Aorta (tissue), 5 donors: ENCODE measurements at regions not wholly inside any gene's neighbourhood (a gene's known extent, or its start where the extent isn't known, plus 50 kb on each side); places are given as distances from the start of the nearest gene placed in this dataset.

ENCODE experiments used
- ATAC-seq: fragments of 200-7000 bp; cut with Tn5 transposase; one replicate; pipeline ENCODE4 v1.9.1; 2022; ENCODE audit warnings: moderate library complexity; ENCODE audit not compliant: low FRiP score
- DNase-seq, 2 donors: peaks; one replicate each; pipeline ENCODE4 v3.0.0-alpha.2; 2020
- H3K27ac ChIP-seq, 2 donors: one replicate each; pipeline ENCODE4 v1.5.1; 2013; ENCODE audit warnings: low read length in 2 of 2, mild to moderate bottlenecking in 2 of 2, moderate library complexity in 2 of 2, control low read depth in 1 of 2, inconsistent platforms in 1 of 2, low read depth in 1 of 2
- H3K27me3 ChIP-seq, 2 donors: one replicate each; pipeline ENCODE4 v1.6.1; 2013; ENCODE audit warnings: control low read depth in 1 of 2, low read length in 1 of 2, mild to moderate bottlenecking in 1 of 2, moderate library complexity in 1 of 2; ENCODE audit not compliant: insufficient read depth in 2 of 2, control insufficient read depth in 1 of 2
- H3K36me3 ChIP-seq, 2 donors: one replicate each; pipeline ENCODE4 v1.6.1; 2013; ENCODE audit warnings: control low read depth in 1 of 2, low read length in 1 of 2, mild to moderate bottlenecking in 1 of 2; ENCODE audit not compliant: insufficient read depth in 2 of 2, control insufficient read depth in 1 of 2
- H3K4me1 ChIP-seq, 2 donors: one replicate each; pipeline ENCODE4 v1.6.1; 2013; ENCODE audit warnings: low read length in 2 of 2, control low read depth in 1 of 2, mild to moderate bottlenecking in 1 of 2, moderate library complexity in 1 of 2; ENCODE audit not compliant: insufficient read depth in 2 of 2, control insufficient read depth in 1 of 2
- H3K4me3 ChIP-seq, 2 donors: one replicate each; pipeline ENCODE4 v1.5.1; 2013; ENCODE audit warnings: low read length in 2 of 2, control low read depth in 1 of 2, mild to moderate bottlenecking in 1 of 2
- H3K9me3 ChIP-seq: one replicate; pipeline ENCODE4 v1.6.1; 2013; ENCODE audit warnings: mild to moderate bottlenecking, low read length; ENCODE audit not compliant: control insufficient read depth
- WGBS, 2 donors: extraction: QIAGEN DNeasy Blood & Tissue Kit; methylation state at CpG; one replicate each; pipeline ENCODE4 v1.1.7; 2013; 5-methylcytosine and 5-hydroxymethylcytosine counted together
- intact Hi-C, 2 donors: fragments of 100-400 bp; cut with DNase I; formaldehyde crosslinking; loops; one replicate each; pipeline versions ENCODE4 v1.14.2 to v1.15.0; 2022
- donor health status: healthy with polysubstance abuse.
- donor health status: Bipolar disorder and iron deficiency.
- donor health status: DM: no; HTN: no; CAD: no.
- donor health status: DM: no; HTN: no; CAD: no.
- donor health status: DM: yes; HTN: yes; CAD: no.

DNA sequence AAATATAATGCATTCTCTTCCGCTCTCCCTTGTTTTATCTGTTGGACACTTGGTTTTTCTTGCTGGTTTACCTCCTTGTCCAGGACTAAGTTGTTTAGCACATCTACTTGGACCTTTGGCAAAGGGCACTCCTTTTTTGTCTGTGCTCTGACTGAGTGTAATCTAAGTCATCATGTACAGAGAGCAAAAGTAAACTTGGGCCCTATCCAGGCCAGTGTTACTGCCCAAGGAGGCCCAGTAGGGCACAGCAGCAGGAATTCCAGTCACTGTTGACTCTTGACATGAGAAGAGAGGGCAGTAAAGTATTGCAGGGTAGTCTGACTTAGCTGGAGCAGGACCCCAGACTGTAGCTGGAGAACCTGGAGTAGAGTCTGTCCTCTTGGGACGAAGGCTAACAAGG lies 445.5 kb downstream of the ZIC3 start:
- no peak for ATAC-seq
- Histone ChIP-seq H3K4me1 (no peaks in the 10 kb centered on the region), H3K27me3 (no peaks in the 10 kb centered on the region), H3K36me3 (no peaks in the 10 kb centered on the region), H3K27ac (no peak overlapping the region), H3K4me3 (no peak overlapping the region), H3K9me3 (no peaks in the 10 kb centered on the region)
- intact Hi-C loops = no loop called here
- WGBS, 2 donors = 85 to 91% methylated on average over 2 of the region's 2 CpGs
- DNase-seq = no peak

GRCh38 chrX:138014577-138014976 lies 448.6 kb downstream of the ZIC3 start:
- WGBS, 2 donors = 49 to 61% methylated on average over 3 of the region's 3 CpGs
- Histone ChIP-seq H3K27ac (no peak overlapping the region), H3K36me3 (no peaks in the 10 kb centered on the region), H3K4me3 (no peak overlapping the region), H3K27me3 (no peaks in the 10 kb centered on the region), H3K9me3 (no peaks in the 10 kb centered on the region), H3K4me1 (no peaks in the 10 kb centered on the region)
- no peak for ATAC-seq
- no peak for DNase-seq
- intact Hi-C loops = no loop called here

GRCh38 chrX:138018145-138018799 lies 452.3 kb downstream of the ZIC3 start:
- 18 to 25% methylated on average over 1 of the region's 1 CpG for WGBS, 2 donors
- ATAC-seq = no peak
- no peak for DNase-seq
- H3K9me3 ChIP-seq = no peaks in the 10 kb centered on the region
- no peaks in the 10 kb centered on the region for H3K27me3 ChIP-seq
- no peak overlapping the region for H3K4me3 ChIP-seq
- no peaks in the 10 kb centered on the region for H3K4me1 ChIP-seq
- intact Hi-C loops = no loop called here
- H3K27ac ChIP-seq = no peak overlapping the region
- no peaks in the 10 kb centered on the region for H3K36me3 ChIP-seq

DNA sequence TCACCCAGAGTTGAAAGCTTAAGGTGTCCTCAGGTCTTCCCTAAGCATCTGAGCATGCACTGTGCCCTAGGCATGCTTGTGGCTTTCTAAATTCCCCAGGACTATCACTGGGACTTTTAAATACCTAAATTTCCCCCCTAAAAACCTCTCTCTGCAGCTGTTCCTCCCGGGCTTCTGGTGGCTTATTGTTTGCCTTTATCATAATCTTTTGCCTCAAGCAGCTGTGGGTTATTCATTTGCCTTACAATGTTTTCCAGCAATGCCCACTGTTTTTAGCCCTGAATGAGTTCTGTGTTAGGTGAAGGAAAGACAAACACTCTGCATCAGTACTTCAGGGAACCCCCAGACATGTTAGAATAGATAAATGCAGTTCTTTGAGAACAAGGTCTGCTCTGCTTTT lies 455.0 kb downstream of the ZIC3 start:
- H3K4me3 ChIP-seq = no peak overlapping the region
- H3K4me1 ChIP-seq = no peaks in the 10 kb centered on the region
- no peaks in the 10 kb centered on the region for H3K9me3 ChIP-seq
- no peak for DNase-seq
- 12 to 25% methylated on average over 1 of the region's 1 CpG for WGBS, 2 donors
- no peak for ATAC-seq
- H3K27ac ChIP-seq = no peak overlapping the region
- no peaks in the 10 kb centered on the region for H3K27me3 ChIP-seq
- no peaks in the 10 kb centered on the region for H3K36me3 ChIP-seq
- intact Hi-C loops = no loop called here

DNA sequence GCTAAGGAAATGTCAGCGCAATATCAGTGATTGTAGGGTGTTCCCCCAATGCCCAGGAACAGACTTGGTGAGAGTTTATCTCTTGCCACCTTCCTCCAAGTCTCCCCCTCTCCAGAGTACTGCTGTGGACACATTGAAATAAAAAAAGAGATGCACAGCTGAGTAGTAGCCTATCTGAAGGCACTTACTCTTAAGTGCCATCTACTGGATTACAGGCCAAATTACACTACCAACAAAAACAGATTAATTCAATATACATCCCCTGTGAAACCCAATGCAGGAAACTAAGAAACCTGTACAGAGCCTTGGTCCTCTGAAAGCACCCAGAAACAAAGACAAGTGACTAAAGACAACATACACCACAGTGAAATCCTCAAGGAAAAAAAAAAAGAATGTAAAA lies 460.3 kb downstream of the ZIC3 start:
- no peaks in the 10 kb centered on the region for H3K9me3 ChIP-seq
- ATAC-seq (no peak), DNase-seq (no peak)
- H3K27ac ChIP-seq = no peak overlapping the region
- intact Hi-C loops = no loop called here
- 59 to 84% methylated on average over 1 of the region's 1 CpG for WGBS, 2 donors
- no peaks in the 10 kb centered on the region for H3K27me3 ChIP-seq
- H3K36me3 ChIP-seq = no peaks in the 10 kb centered on the region
- H3K4me3 ChIP-seq = no peak overlapping the region
- H3K4me1 ChIP-seq = no peaks in the 10 kb centered on the region

GRCh38 chrX:138031715-138032114 lies 465.8 kb downstream of the ZIC3 start:
- DNase-seq (no peak), ATAC-seq (no peak)
- H3K4me3 ChIP-seq = no peak overlapping the region
- no peak overlapping the region for H3K27ac ChIP-seq
- H3K4me1 ChIP-seq = no peaks in the 10 kb centered on the region
- no peaks in the 10 kb centered on the region for H3K36me3 ChIP-seq
- intact Hi-C loops = no loop called here
- no peaks in the 10 kb centered on the region for H3K27me3 ChIP-seq
- no peaks in the 10 kb centered on the region for H3K9me3 ChIP-seq

DNA sequence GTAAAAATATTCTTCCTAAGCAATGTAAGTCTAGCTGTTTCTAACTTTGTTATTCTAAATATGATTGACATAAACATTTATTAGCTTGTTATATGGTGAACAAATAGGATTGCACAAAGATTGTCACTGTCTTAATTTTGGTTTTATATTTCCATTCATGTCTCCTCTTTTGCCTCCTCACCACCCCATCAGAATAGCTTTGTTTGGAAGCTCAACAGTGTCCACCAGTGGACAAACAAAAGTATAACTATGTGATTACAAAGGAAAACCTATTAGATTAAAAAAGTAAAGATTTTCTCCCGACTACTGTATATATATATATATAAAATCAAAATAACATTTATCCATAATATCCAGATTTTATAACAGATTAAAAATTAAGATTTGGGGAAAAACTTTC lies 468.2 kb downstream of the ZIC3 start:
- Histone ChIP-seq H3K27ac (no peak overlapping the region), H3K4me1 (no peaks in the 10 kb centered on the region), H3K36me3 (no peaks in the 10 kb centered on the region), H3K27me3 (no peaks in the 10 kb centered on the region), H3K9me3 (no peaks in the 10 kb centered on the region), H3K4me3 (no peak overlapping the region)
- WGBS, 2 donors = 31% methylated on average over 1 of the region's 1 CpG
- ATAC-seq (no peak), DNase-seq (no peak)
- intact Hi-C loops = no loop called here

DNA sequence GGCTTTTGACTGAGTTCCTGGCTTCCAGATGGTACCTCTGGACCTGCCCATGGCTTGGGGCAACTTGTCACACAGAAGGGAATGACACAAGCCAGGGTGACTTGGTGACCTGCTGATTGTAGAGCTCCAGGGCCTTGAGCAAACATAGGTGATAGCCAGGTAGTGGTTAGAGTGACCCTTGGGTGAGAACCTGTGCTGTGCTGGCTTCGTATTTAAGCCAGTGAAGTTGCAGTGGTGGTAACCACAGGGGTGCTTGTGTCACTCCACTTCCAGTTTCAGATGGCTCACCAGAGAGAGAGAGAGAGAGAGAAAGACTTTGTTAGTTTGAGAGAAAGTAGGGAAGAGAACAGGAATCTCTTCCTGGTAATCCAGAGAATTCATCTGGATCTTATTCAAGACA lies 471.6 kb downstream of the ZIC3 start:
- no peaks in the 10 kb centered on the region for H3K9me3 ChIP-seq
- intact Hi-C loops = no loop called here
- no peak for ATAC-seq
- 58 to 66% methylated on average over 1 of the region's 1 CpG for WGBS, 2 donors
- H3K4me1 ChIP-seq = no peaks in the 10 kb centered on the region
- no peaks in the 10 kb centered on the region for H3K27me3 ChIP-seq
- H3K27ac ChIP-seq = no peak overlapping the region
- H3K4me3 ChIP-seq = no peak overlapping the region
- H3K36me3 ChIP-seq = no peaks in the 10 kb centered on the region
- DNase-seq = no peak

- Histone ChIP-seq H3K36me3 (no peaks in the 10 kb centered on the region), H3K27ac (no peak overlapping the region), H3K4me1 (no peaks in the 10 kb centered on the region), H3K9me3 (no peaks in the 10 kb centered on the region), H3K27me3 (no peaks in the 10 kb centered on the region), H3K4me3 (no peak overlapping the region)
- intact Hi-C loops = no loop called here
- DNase-seq (no peak), ATAC-seq (no peak)
- WGBS, 2 donors = 42 to 54% methylated on average over 3 of the region's 3 CpGs
Observed at GRCh38 chrX:138057883-138058282, 492.0 kb downstream of the ZIC3 start.
